HepG2 (cell line): ENCODE measurements at regions not wholly inside any gene's neighbourhood (a gene's known extent, or its start where the extent isn't known, plus 50 kb on each side); places are given as distances from the start of the nearest gene placed in this dataset.

Experiments used
- ATAC-seq: fragments of 200-7000 bp; cut with Tn5 transposase; 3 replicates; pipeline ENCODE4 v1.9.1; 2020; ENCODE audit warnings: mild to moderate bottlenecking, moderate library complexity
- BruUV-seq: library from RNA; stranded (reverse); fragments of 400-500 nt; replicated peaks from 2 replicates; lab custom pipeline; 2021; lab: Mats Ljungman, UMichigan
- CTCF ChIA-PET: fragments of 300-600 bp; formaldehyde crosslinking; extraction: SDS; loops from one replicate; lab custom pipeline; 2021; ENCODE audit warnings: low total read pairs, inconsistent platforms, low intra/inter-chr PET ratio; lab: Yijun Ruan, JAX
- POLR2A ChIA-PET: fragments of 350-600 bp; sonication (Branson Sonifier 250); formaldehyde crosslinking; loops from one replicate; lab custom pipeline; 2020; ENCODE audit warnings: antibody characterized with exemption, inconsistent platforms; lab: Yijun Ruan, JAX
- DNase-seq: peaks from one replicate; pipeline ENCODE4 v3.0.0-alpha.2; 2015; ENCODE audit warnings: low spot score
- FAIRE-seq: peaks from 3 replicates; lab custom pipeline; 2011; peaks lifted over from hg19 to GRCh38; lab: Jason Lieb, UNC
- H2AFZ ChIP-seq: one replicate; pipeline ENCODE4 v1.6.1; 2011; ENCODE audit warnings: low read length, inconsistent platforms
- H3K27ac ChIP-seq: fragments of 300-600 bp; 3 replicates; pipeline ENCODE4 v1.8.0; 2011; ENCODE audit warnings: mixed run types, mild to moderate bottlenecking, mixed read lengths, low read length, inconsistent platforms; ENCODE audit not compliant: insufficient read depth; ENCODE audit errors: extremely low read length
- H3K27me3 ChIP-seq, 2 experiments: fragments of 200-600 bp in 1 of 2; 2 replicates in 1 of 2; 3 replicates in 1 of 2; pipeline versions ENCODE4 v1.6.0 to v1.8.0; 2011; ENCODE audit warnings: low read length in 2 of 2, mild to moderate bottlenecking in 2 of 2, moderate library complexity in 2 of 2, inconsistent platforms in 1 of 2; ENCODE audit not compliant: insufficient read depth in 2 of 2, control insufficient read depth in 1 of 2
- H3K36me3 ChIP-seq, 2 experiments: fragments of 200-600 bp in 1 of 2; replicated peaks in 1 of 2; 2 replicates in 1 of 2; 3 replicates in 1 of 2; pipeline versions ENCODE4 v1.5.1 to v1.8.0; 2011; ENCODE audit warnings: low read length in 2 of 2, inconsistent platforms in 1 of 2; ENCODE audit not compliant: insufficient read depth in 2 of 2, control insufficient read depth in 1 of 2
- H3K4me1 ChIP-seq: 2 replicates; pipeline ENCODE4 v1.5.1; 2012; ENCODE audit warnings: low read length, inconsistent platforms; ENCODE audit not compliant: insufficient read depth
- H3K4me2 ChIP-seq: 2 replicates; pipeline ENCODE4 v1.6.0; 2011; ENCODE audit warnings: low read depth, low read length, inconsistent platforms
- H3K4me3 ChIP-seq, 3 experiments: fragments of 200-600 bp in 1 of 3; sonication (generic), shearing (Covaris generic) in 1 of 3; replicated peaks in 1 of 3; 2 replicates each; pipeline ENCODE4 v1.5.1; 2011 to 2016; ENCODE audit warnings: low read length in 3 of 3, inconsistent platforms in 2 of 3, low read depth in 2 of 3, mild to moderate bottlenecking in 2 of 3, control low read depth in 1 of 3, mixed read lengths in 1 of 3; ENCODE audit not compliant: insufficient read depth in 1 of 3
- H3K79me2 ChIP-seq: one replicate; pipeline ENCODE4 v1.6.1; 2011; ENCODE audit warnings: low read length, inconsistent platforms; ENCODE audit not compliant: insufficient read depth
- H3K9ac ChIP-seq: 2 replicates; pipeline ENCODE4 v1.6.0; 2011; ENCODE audit warnings: mild to moderate bottlenecking, low read depth, low read length, inconsistent platforms; ENCODE audit not compliant: insufficient read depth
- H3K9me3 ChIP-seq: 2 replicates; pipeline ENCODE4 v1.5.1; 2012; ENCODE audit warnings: mild to moderate bottlenecking, low read length
- H4K20me1 ChIP-seq: 2 replicates; pipeline ENCODE4 v1.6.0; 2011; ENCODE audit warnings: inconsistent platforms, mild to moderate bottlenecking, low read length, moderate library complexity; ENCODE audit not compliant: insufficient read depth
- ARHGAP35 ChIP-seq: sonication (generic); formaldehyde crosslinking; IDR thresholded peaks from 2 replicates; pipeline ENCODE4 v1.9.0; 2022; ENCODE audit warnings: mild to moderate bottlenecking, inconsistent platforms, moderate library complexity, missing genetic modification reagents, borderline replicate concordance
- CSRNP2 ChIP-seq: sonication (generic); formaldehyde crosslinking; conservative IDR thresholded peaks from 2 replicates; pipeline ENCODE4 v1.8.0; 2022; ENCODE audit warnings: low read depth, missing genetic modification reagents
- E2F5 ChIP-seq: sonication (generic); formaldehyde crosslinking; conservative IDR thresholded peaks from 2 replicates; pipeline ENCODE4 v1.4.0; 2020; ENCODE audit warnings: missing genetic modification reagents
- PPARG ChIP-seq: conservative IDR thresholded peaks from 2 replicates; pipeline ENCODE4 v1.6.1; 2016; ENCODE audit warnings: missing biosample characterization, missing genetic modification reagents
- RERE ChIP-seq: IDR thresholded peaks from 2 replicates; pipeline ENCODE4 v1.6.1; 2016; ENCODE audit warnings: low read depth, missing genetic modification reagents, missing compliant biosample characterization
- WGBS: methylation state at CpG from one replicate; pipeline ENCODE4 v1.1.6; 2017; ENCODE audit warnings: low lambda C conversion rate; 5-methylcytosine and 5-hydroxymethylcytosine counted together
- in situ Hi-C: cut with HindIII; loops from 2 replicates; pipeline ENCODE4 v1.10.0; 2017; ENCODE audit warnings: low pct_unique_long_range_greater_than_20kb; ENCODE audit not compliant: extremely low pct_ligation_motif_present
- intact Hi-C: fragments of 100-400 bp; cut with micrococcal nuclease; formaldehyde crosslinking; loops from one replicate; pipeline ENCODE4 v1.10.0; 2022; ENCODE audit not compliant: unreplicated experiment
- TF ChIP-seq, protein P1 (sequence below): sonication (generic); formaldehyde crosslinking; IDR thresholded peaks from 2 replicates; pipeline ENCODE4 v1.9.0; 2021; ENCODE audit warnings: mild to moderate bottlenecking, missing genetic modification reagents
- TF ChIP-seq, protein P2 (sequence below): sonication (generic); formaldehyde crosslinking; IDR thresholded peaks from 2 replicates; pipeline ENCODE4 v1.4.0; 2020; ENCODE audit warnings: mild to moderate bottlenecking, missing genetic modification reagents

GRCh38 chr5:118651002-118651401 is 337.3 kb downstream of the DTWD2 start:
- in situ Hi-C loops = no loop called here
- Histone ChIP-seq H3K4me2 (no peak overlapping the region), H4K20me1 (no peaks in the 10 kb centered on the region), H3K36me3 (no peaks in the 10 kb centered on the region), H3K4me3 (no peak overlapping the region), H3K79me2 (no peaks in the 10 kb centered on the region), H3K27me3 (0 out of 5 replicates have a peak, but pooled peaks cover 0 to 1% of the 10 kb centered on the region in 2 experiments), H2AFZ (no peak overlapping the region), H3K9ac (no peak overlapping the region), H3K4me1 (no peaks in the 10 kb centered on the region), H3K9me3 (no peaks in the 10 kb centered on the region), H3K27ac (no peak overlapping the region)
- intact Hi-C loops = no loop called here
- DNase-seq = no peak
- CTCF ChIA-PET = no interaction called here
- WGBS = 4% methylated on average over 3 of the region's 3 CpGs
- POLR2A ChIA-PET = no interaction called here
- no TSS peak for BruUV-seq
- no peak for ATAC-seq
- no peak for FAIRE-seq
- TF ChIP-seq E2F5 (CRISPR knock-in tag) = no peak
- no peak for TF ChIP-seq ARHGAP35 (CRISPR knock-in tag)
- TF ChIP-seq, protein P1, sequence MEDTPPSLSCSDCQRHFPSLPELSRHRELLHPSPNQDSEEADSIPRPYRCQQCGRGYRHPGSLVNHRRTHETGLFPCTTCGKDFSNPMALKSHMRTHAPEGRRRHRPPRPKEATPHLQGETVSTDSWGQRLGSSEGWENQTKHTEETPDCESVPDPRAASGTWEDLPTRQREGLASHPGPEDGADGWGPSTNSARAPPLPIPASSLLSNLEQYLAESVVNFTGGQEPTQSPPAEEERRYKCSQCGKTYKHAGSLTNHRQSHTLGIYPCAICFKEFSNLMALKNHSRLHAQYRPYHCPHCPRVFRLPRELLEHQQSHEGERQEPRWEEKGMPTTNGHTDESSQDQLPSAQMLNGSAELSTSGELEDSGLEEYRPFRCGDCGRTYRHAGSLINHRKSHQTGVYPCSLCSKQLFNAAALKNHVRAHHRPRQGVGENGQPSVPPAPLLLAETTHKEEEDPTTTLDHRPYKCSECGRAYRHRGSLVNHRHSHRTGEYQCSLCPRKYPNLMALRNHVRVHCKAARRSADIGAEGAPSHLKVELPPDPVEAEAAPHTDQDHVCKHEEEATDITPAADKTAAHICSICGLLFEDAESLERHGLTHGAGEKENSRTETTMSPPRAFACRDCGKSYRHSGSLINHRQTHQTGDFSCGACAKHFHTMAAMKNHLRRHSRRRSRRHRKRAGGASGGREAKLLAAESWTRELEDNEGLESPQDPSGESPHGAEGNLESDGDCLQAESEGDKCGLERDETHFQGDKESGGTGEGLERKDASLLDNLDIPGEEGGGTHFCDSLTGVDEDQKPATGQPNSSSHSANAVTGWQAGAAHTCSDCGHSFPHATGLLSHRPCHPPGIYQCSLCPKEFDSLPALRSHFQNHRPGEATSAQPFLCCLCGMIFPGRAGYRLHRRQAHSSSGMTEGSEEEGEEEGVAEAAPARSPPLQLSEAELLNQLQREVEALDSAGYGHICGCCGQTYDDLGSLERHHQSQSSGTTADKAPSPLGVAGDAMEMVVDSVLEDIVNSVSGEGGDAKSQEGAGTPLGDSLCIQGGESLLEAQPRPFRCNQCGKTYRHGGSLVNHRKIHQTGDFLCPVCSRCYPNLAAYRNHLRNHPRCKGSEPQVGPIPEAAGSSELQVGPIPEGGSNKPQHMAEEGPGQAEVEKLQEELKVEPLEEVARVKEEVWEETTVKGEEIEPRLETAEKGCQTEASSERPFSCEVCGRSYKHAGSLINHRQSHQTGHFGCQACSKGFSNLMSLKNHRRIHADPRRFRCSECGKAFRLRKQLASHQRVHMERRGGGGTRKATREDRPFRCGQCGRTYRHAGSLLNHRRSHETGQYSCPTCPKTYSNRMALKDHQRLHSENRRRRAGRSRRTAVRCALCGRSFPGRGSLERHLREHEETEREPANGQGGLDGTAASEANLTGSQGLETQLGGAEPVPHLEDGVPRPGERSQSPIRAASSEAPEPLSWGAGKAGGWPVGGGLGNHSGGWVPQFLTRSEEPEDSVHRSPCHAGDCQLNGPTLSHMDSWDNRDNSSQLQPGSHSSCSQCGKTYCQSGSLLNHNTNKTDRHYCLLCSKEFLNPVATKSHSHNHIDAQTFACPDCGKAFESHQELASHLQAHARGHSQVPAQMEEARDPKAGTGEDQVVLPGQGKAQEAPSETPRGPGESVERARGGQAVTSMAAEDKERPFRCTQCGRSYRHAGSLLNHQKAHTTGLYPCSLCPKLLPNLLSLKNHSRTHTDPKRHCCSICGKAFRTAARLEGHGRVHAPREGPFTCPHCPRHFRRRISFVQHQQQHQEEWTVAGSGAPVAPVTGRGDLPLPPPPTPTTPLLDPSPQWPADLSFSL (CRISPR knock-in tag) = no peak
- TF ChIP-seq PPARG (CRISPR knock-in tag) = no peak
- TF ChIP-seq RERE (CRISPR knock-in tag) = no peak
- TF ChIP-seq CSRNP2 (CRISPR knock-in tag) = no peak
- TF ChIP-seq, protein P2, sequence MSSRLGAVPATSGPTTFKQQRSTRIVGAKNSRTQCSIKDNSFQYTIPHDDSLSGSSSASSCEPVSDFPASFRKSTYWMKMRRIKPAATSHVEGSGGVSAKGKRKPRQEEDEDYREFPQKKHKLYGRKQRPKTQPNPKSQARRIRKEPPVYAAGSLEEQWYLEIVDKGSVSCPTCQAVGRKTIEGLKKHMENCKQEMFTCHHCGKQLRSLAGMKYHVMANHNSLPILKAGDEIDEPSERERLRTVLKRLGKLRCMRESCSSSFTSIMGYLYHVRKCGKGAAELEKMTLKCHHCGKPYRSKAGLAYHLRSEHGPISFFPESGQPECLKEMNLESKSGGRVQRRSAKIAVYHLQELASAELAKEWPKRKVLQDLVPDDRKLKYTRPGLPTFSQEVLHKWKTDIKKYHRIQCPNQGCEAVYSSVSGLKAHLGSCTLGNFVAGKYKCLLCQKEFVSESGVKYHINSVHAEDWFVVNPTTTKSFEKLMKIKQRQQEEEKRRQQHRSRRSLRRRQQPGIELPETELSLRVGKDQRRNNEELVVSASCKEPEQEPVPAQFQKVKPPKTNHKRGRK (CRISPR knock-in tag) = no peak
